ENCODE measurements at regions not wholly inside any gene's neighbourhood (a gene's known extent, or its start where the extent isn't known, plus 50 kb on each side); places are given as distances from the start of the nearest gene placed in this dataset.

GRCh38 chr1:245043611-245043940, 111.2 kb upstream of the KIF26B start:
- TF ChIP-seq CTCF (IDR thresholded peaks at IDR 0.05; ENCODE audit: poor library complexity, severe bottlenecking) = no peak
- no peak for TF ChIP-seq RAD21 (conservative IDR thresholded peaks at IDR 0.05)
- TF ChIP-seq REST (IDR thresholded peaks at IDR 0.05; ENCODE audit: borderline replicate concordance) = no peak
- no peak for TF ChIP-seq POLR2AphosphoS5 (IDR thresholded peaks at IDR 0.05)
- no peak for TF ChIP-seq EZH2 (IDR thresholded peaks at IDR 0.05; ENCODE audit: borderline replicate concordance, insufficient read depth, low read length, poor library complexity, severe bottlenecking)
- no peak for TF ChIP-seq TAF1 (IDR thresholded peaks at IDR 0.05; ENCODE audit: low read depth)

Data from neural cell (in vitro differentiated cells).